GM21619 (cell line): ENCODE measurements at regions not wholly inside any gene's neighbourhood (a gene's known extent, or its start where the extent isn't known, plus 50 kb on each side); places are given as distances from the start of the nearest gene placed in this dataset.

ENCODE experiments used
- ATAC-seq: cut with Tn5 transposase; IDR thresholded peaks from one replicate; pipeline ENCODE4 v1.9.1; 2021; ENCODE audit not compliant: unreplicated experiment

- ATAC-seq = no peak
Measured at GRCh38 chr22:48694296-48694883, 1133.3 kb downstream of the BRD1 start.

GRCh38 chr22:48693377-48694135 lies 1134.1 kb downstream of the BRD1 start:
- ATAC-seq = no peak

- ATAC-seq = no peak
Measured at GRCh38 chr22:48692734-48693376, 1134.8 kb downstream of the BRD1 start.

- ATAC-seq = no peak
Measured at GRCh38 chr22:48691431-48691851, 1136.2 kb downstream of the BRD1 start.

- ATAC-seq = no peak
Measured at GRCh38 chr22:48690583-48691317, 1136.9 kb downstream of the BRD1 start.

GRCh38 chr22:48689206-48689605 lies 1138.5 kb downstream of the BRD1 start:
- ATAC-seq = no peak

GRCh38 chr22:48688366-48688765 lies 1139.3 kb downstream of the BRD1 start:
- no peak for ATAC-seq

- no peak for ATAC-seq
Measured at GRCh38 chr22:48687606-48688005, 1140.1 kb downstream of the BRD1 start.

GRCh38 chr22:48686694-48687302 lies 1140.9 kb downstream of the BRD1 start:
- no peak for ATAC-seq

GRCh38 chr22:48685767-48686166 lies 1141.9 kb downstream of the BRD1 start:
- no peak for ATAC-seq

- ATAC-seq = no peak
Measured at GRCh38 chr22:48683640-48684039, 1144.0 kb downstream of the BRD1 start.

GRCh38 chr22:48682504-48682903 lies 1145.2 kb downstream of the BRD1 start:
- ATAC-seq = no peak

GRCh38 chr22:48680601-48681000 lies 1147.1 kb downstream of the BRD1 start:
- ATAC-seq = no peak

GRCh38 chr22:48679656-48680555 lies 1147.8 kb downstream of the BRD1 start:
- ATAC-seq = no peak

GRCh38 chr22:48678171-48679135 lies 1149.2 kb downstream of the BRD1 start:
- ATAC-seq = no peak

- ATAC-seq = no peak
Measured at GRCh38 chr22:48677621-48678020, 1150.1 kb downstream of the BRD1 start.

- ATAC-seq = no peak
Measured at GRCh38 chr22:48677168-48677520, 1150.5 kb downstream of the BRD1 start.

- ATAC-seq = no peak
Measured at GRCh38 chr22:48676266-48677167, 1151.2 kb downstream of the BRD1 start.
